ENCODE measurements at regions not wholly inside any gene's neighbourhood (a gene's known extent, or its start where the extent isn't known, plus 50 kb on each side); places are given as distances from the start of the nearest gene placed in this dataset.

- no peak for TF ChIP-seq EZH2phosphoT487 (IDR thresholded peaks at IDR 0.05; ENCODE audit: borderline replicate concordance, low read length)
- TF ChIP-seq CTCF (IDR thresholded peaks at IDR 0.05; ENCODE audit: low read depth, low read length, poor library complexity, severe bottlenecking): no peak
Observed at GRCh38 chr2:189293164-189293563, 113.6 kb upstream of the COL5A2 start.

Data from DOHH2 (cell line).